Urinary bladder (tissue), 4 donors: ENCODE measurements at regions not wholly inside any gene's neighbourhood (a gene's known extent, or its start where the extent isn't known, plus 50 kb on each side); places are given as distances from the start of the nearest gene placed in this dataset. TPM values are rescaled to one million over a fixed set of nuclear protein-coding genes. Genes with fewer than 3 reads are reported as not detected.
"Not testable (repeated sequence)": the region's sequence is repeated elsewhere in the genome, so short reads cannot be mapped to it uniquely, and the experiment has no call there.

Experiments used
- DNase-seq: peaks from one replicate; pipeline ENCODE4 v3.0.0-alpha.2; 2015; ENCODE audit errors: extremely low spot score
- H3K27ac ChIP-seq: one replicate; pipeline ENCODE4 v1.5.1; 2013; ENCODE audit warnings: low read depth, mild to moderate bottlenecking, moderate library complexity
- H3K36me3 ChIP-seq: one replicate; pipeline ENCODE4 v1.6.1; 2013; ENCODE audit warnings: mild to moderate bottlenecking, moderate library complexity; ENCODE audit not compliant: insufficient read depth
- H3K4me1 ChIP-seq: one replicate; pipeline ENCODE4 v1.6.1; 2013; ENCODE audit warnings: mild to moderate bottlenecking, moderate library complexity; ENCODE audit not compliant: insufficient read depth
- H3K4me3 ChIP-seq: one replicate; pipeline ENCODE4 v1.5.1; 2013; ENCODE audit warnings: low read depth, low read length
- WGBS: extraction: QIAGEN DNeasy Blood & Tissue Kit; methylation state at CpG from one replicate; pipeline ENCODE4 v1.1.7; 2013; 5-methylcytosine and 5-hydroxymethylcytosine counted together
- small RNA-seq: library from RNA; depleted of rRNA; stranded (forward); fragments of <200 nt; gene quantifications from one replicate; pipeline ENCODE3, GENCODE V24; 2014
- donor health status: healthy with polysubstance abuse.
- donor health status: healthy.

- 97% methylated on average over 27 of the region's 31 CpGs for WGBS
- H3K36me3 ChIP-seq, H3K4me3 ChIP-seq, H3K4me1 ChIP-seq, H3K27ac ChIP-seq, DNase-seq: not testable (repeated sequence)
Observed at GRCh38 chr4:131750469-131750868, 1398.6 kb upstream of the PCDH10 start.

- 83% methylated on average over 28 of the region's 35 CpGs for WGBS
- not testable (repeated sequence) for H3K36me3 ChIP-seq, DNase-seq, H3K4me1 ChIP-seq, H3K27ac ChIP-seq, H3K4me3 ChIP-seq
Observed at GRCh38 chr4:131762234-131762633, 1386.9 kb upstream of the PCDH10 start.

GRCh38 chr4:131764730-131765129 is 1384.4 kb upstream of the PCDH10 start:
- no peak for DNase-seq
- H3K4me3 ChIP-seq, result no peak overlapping the region
- WGBS, result 98% methylated on average over 28 of the region's 28 CpGs
- H3K36me3 ChIP-seq, result no peaks in the 10 kb centered on the region
- no peak overlapping the region for H3K27ac ChIP-seq
- H3K4me1 ChIP-seq, result no peaks in the 10 kb centered on the region

GRCh38 chr4:131774382-131774781 is 1374.7 kb upstream of the PCDH10 start:
- H3K4me1 ChIP-seq, DNase-seq, H3K36me3 ChIP-seq, H3K4me3 ChIP-seq, H3K27ac ChIP-seq: not testable (repeated sequence)
- 19% methylated on average over 3 of the region's 3 CpGs for WGBS

- 33% methylated on average over 3 of the region's 3 CpGs for WGBS
- H3K36me3 ChIP-seq, H3K27ac ChIP-seq, H3K4me1 ChIP-seq, DNase-seq, H3K4me3 ChIP-seq: not testable (repeated sequence)
Observed at GRCh38 chr4:131810565-131810964, 1338.5 kb upstream of the PCDH10 start.

Small RNA genes lying in the stretch of these regions (small RNA-seq; reads per million reads assigned to genes)
- not detected for gene AC105424.1
- gene RF00156, result not detected
- gene RN7SL205P, result not detected
- not detected for gene RNU6-224P
